Fibroblast of mammary gland (primary cell): ENCODE measurements at regions not wholly inside any gene's neighbourhood (a gene's known extent, or its start where the extent isn't known, plus 50 kb on each side); places are given as distances from the start of the nearest gene placed in this dataset.
A peak's percentile ranks its signal among the peaks of the same experiment; 100 is the strongest.
"Not testable (repeated sequence)": the region's sequence is repeated elsewhere in the genome, so short reads cannot be mapped to it uniquely, and the experiment has no call there.

Experiments
- DNase-seq: peaks from one replicate; pipeline ENCODE4 v3.0.0-alpha.2; 2010; ENCODE audit warnings: low read depth
- H3K4me3 ChIP-seq: 2 replicates; pipeline ENCODE4 v1.5.1; 2011; ENCODE audit warnings: low read depth, mild to moderate bottlenecking, low read length, moderate library complexity; ENCODE audit not compliant: control insufficient read depth
- CTCF ChIP-seq: conservative IDR thresholded peaks from 2 replicates; pipeline ENCODE4 v1.5.1; 2011; ENCODE audit warnings: low read depth, low read length, inconsistent platforms; ENCODE audit not compliant: control insufficient read depth, insufficient read depth

- no peak for TF ChIP-seq CTCF
- no peak overlapping the region for H3K4me3 ChIP-seq
- DNase-seq: no peak
Measured at GRCh38 chr5:163094492-163095180, 342.8 kb upstream of the CCNG1 start.

- no peak for TF ChIP-seq CTCF
- H3K4me3 ChIP-seq: no peak overlapping the region
- no peak for DNase-seq
Measured at GRCh38 chr5:163104464-163104863, 332.9 kb upstream of the CCNG1 start.

GRCh38 chr5:163105456-163105855 lies 331.9 kb upstream of the CCNG1 start:
- no peak for TF ChIP-seq CTCF
- peak; percentile 10 for DNase-seq
- no peak overlapping the region for H3K4me3 ChIP-seq

- no peak for TF ChIP-seq CTCF
- DNase-seq: no peak
- H3K4me3 ChIP-seq: no peak overlapping the region
Measured at GRCh38 chr5:163106098-163106497, 331.3 kb upstream of the CCNG1 start.

- TF ChIP-seq CTCF: no peak
- no peak overlapping the region for H3K4me3 ChIP-seq
- no peak for DNase-seq
Measured at GRCh38 chr5:163108351-163108750, 329.0 kb upstream of the CCNG1 start.

- no peak for DNase-seq
- no peak for TF ChIP-seq CTCF
- no peak overlapping the region for H3K4me3 ChIP-seq
Measured at GRCh38 chr5:163115011-163115410, 322.4 kb upstream of the CCNG1 start.

- not testable (repeated sequence) for DNase-seq, H3K4me3 ChIP-seq
Measured at GRCh38 chr5:163116618-163117017, 320.8 kb upstream of the CCNG1 start.
